ENCODE measurements at regions not wholly inside any gene's neighbourhood (a gene's known extent, or its start where the extent isn't known, plus 50 kb on each side); places are given as distances from the start of the nearest gene placed in this dataset.

GRCh38 chr7:55690-56248 lies 136.6 kb upstream of the FAM20C start:
- CTCF ChIA-PET, result no interaction called here
- POLR2A ChIA-PET, result no interaction called here

GRCh38 chr7:56291-56913 lies 136.0 kb upstream of the FAM20C start:
- CTCF ChIA-PET, result no interaction called here
- POLR2A ChIA-PET, result no interaction called here

GRCh38 chr7:57071-57470 lies 135.3 kb upstream of the FAM20C start:
- POLR2A ChIA-PET, result no interaction called here
- CTCF ChIA-PET, result no interaction called here

- ChIA-PET POLR2A (no interaction called here), CTCF (no interaction called here)
Measured at GRCh38 chr7:57482-58255, 134.7 kb upstream of the FAM20C start.

- POLR2A ChIA-PET, result no interaction called here
- CTCF ChIA-PET, result no interaction called here
Measured at GRCh38 chr7:58316-58715, 134.1 kb upstream of the FAM20C start.

- ChIA-PET CTCF (no interaction called here), POLR2A (no interaction called here)
Measured at GRCh38 chr7:59079-60016, 133.0 kb upstream of the FAM20C start.

GRCh38 chr7:60017-60675 lies 132.2 kb upstream of the FAM20C start:
- CTCF ChIA-PET, result no interaction called here
- POLR2A ChIA-PET, result no interaction called here

GRCh38 chr7:60706-61105 lies 131.7 kb upstream of the FAM20C start:
- CTCF ChIA-PET, result no interaction called here
- POLR2A ChIA-PET, result no interaction called here

GRCh38 chr7:61111-61510 lies 131.3 kb upstream of the FAM20C start:
- POLR2A ChIA-PET, result no interaction called here
- CTCF ChIA-PET, result no interaction called here

- CTCF ChIA-PET, result no interaction called here
- POLR2A ChIA-PET, result no interaction called here
Measured at GRCh38 chr7:61576-62360, 130.6 kb upstream of the FAM20C start.

GRCh38 chr7:62361-63116 lies 129.8 kb upstream of the FAM20C start:
- POLR2A ChIA-PET, result no interaction called here
- CTCF ChIA-PET, result interaction anchor here (0.6 kb wide), 1 partner anchor 1224 kb away, joined by 3 read pairs; no protein-coding TSS in a partner anchor

GRCh38 chr7:63117-63480 lies 129.3 kb upstream of the FAM20C start:
- POLR2A ChIA-PET, result no interaction called here
- CTCF ChIA-PET, result interaction anchor here (0.6 kb wide), 1 partner anchor 1224 kb away, joined by 3 read pairs; no protein-coding TSS in a partner anchor

- CTCF ChIA-PET, result interaction anchor here (0.6 kb wide), 1 partner anchor 1223 kb away, joined by 3 read pairs; no protein-coding TSS in a partner anchor
- POLR2A ChIA-PET, result no interaction called here
Measured at GRCh38 chr7:63521-64021, 128.8 kb upstream of the FAM20C start.

GRCh38 chr7:64098-64915 lies 128.1 kb upstream of the FAM20C start:
- ChIA-PET POLR2A (no interaction called here), CTCF (no interaction called here)

- ChIA-PET CTCF (no interaction called here), POLR2A (no interaction called here)
Measured at GRCh38 chr7:64916-65341, 127.4 kb upstream of the FAM20C start.

- ChIA-PET POLR2A (no interaction called here), CTCF (no interaction called here)
Measured at GRCh38 chr7:65554-65953, 126.8 kb upstream of the FAM20C start.

GRCh38 chr7:66296-66695 lies 126.1 kb upstream of the FAM20C start:
- ChIA-PET CTCF (no interaction called here), POLR2A (no interaction called here)

GRCh38 chr7:66741-67140 lies 125.6 kb upstream of the FAM20C start:
- CTCF ChIA-PET, result no interaction called here
- POLR2A ChIA-PET, result no interaction called here

Data from activated CD8-positive, alpha-beta memory T cell treated with anti-CD3 and anti-CD28 coated beads for 36 hours (primary cell).